ENCODE measurements at regions not wholly inside any gene's neighbourhood (a gene's known extent, or its start where the extent isn't known, plus 50 kb on each side); places are given as distances from the start of the nearest gene placed in this dataset.

DNA sequence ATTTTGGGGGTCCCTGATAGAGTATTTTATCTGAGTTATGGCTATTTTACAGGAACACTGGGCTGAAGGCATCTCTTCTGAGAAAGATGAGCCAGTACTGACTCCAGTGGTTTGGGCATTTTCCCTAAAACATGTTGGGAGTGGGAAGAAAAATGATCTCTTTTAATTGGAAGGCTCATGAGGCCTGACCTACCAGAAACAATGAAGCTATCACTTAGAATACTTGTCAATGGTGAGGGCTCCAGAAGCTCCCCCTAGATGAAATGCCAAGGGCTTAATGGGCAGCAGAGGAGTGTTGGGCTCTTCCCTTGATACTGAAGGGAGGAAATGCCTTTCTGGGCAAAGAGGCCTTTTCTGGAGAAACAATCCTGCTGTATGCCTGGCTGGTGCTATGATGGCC lies 63.5 kb upstream of the BDNF start:
- TF ChIP-seq CTCF (IDR thresholded peaks at IDR 0.05; ENCODE audit: insufficient read depth, low read depth, low read length) (no peak), EZH2 (IDR thresholded peaks at IDR 0.05; ENCODE audit: insufficient read depth, low read length) (no peak)

Measured in astrocyte (in vitro differentiated cells and primary cell).